ENCODE measurements at regions not wholly inside any gene's neighbourhood (a gene's known extent, or its start where the extent isn't known, plus 50 kb on each side); places are given as distances from the start of the nearest gene placed in this dataset.

DNA sequence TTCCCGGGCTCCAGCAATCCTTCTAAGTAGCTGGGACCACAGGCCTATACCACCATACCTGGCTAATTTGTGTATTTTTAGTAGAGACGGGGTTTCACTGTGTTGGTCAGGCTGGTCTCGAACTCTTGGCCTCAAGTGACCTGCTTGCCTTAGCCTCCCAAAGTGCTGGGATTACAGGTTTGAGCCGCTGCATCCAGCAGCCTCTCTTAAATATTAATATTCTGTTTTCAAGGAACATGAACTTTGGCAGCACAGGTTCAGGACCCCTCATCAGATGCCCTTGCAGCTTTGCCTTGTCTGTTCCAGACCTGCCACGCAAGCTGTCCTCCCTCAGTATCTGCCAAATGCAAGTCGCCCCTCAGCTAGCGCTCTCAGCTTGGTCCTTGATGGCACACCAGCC is 166.8 kb downstream of the KCTD15 start:
- Histone ChIP-seq H3K27me3 (peaks cover 0 to 6% (median 0%) of the 10 kb centered on the region in 3 donors), H3K4me1 (no peaks in the 10 kb centered on the region), H3K4me3 (no peak overlapping the region), H3K36me3 (no peaks in the 10 kb centered on the region), H3K9me3 (peaks cover 0 to 13% (median 8%) of the 10 kb centered on the region in 4 donors), H3K27ac (no peak overlapping the region)
- TF ChIP-seq POLR2A (IDR thresholded peaks at IDR 0.05), result no peak
- TF ChIP-seq POLR2AphosphoS5 (IDR thresholded peaks at IDR 0.05), result no peak
- TF ChIP-seq EP300 (IDR thresholded peaks at IDR 0.05), result no peak
- TF ChIP-seq, protein P1, sequence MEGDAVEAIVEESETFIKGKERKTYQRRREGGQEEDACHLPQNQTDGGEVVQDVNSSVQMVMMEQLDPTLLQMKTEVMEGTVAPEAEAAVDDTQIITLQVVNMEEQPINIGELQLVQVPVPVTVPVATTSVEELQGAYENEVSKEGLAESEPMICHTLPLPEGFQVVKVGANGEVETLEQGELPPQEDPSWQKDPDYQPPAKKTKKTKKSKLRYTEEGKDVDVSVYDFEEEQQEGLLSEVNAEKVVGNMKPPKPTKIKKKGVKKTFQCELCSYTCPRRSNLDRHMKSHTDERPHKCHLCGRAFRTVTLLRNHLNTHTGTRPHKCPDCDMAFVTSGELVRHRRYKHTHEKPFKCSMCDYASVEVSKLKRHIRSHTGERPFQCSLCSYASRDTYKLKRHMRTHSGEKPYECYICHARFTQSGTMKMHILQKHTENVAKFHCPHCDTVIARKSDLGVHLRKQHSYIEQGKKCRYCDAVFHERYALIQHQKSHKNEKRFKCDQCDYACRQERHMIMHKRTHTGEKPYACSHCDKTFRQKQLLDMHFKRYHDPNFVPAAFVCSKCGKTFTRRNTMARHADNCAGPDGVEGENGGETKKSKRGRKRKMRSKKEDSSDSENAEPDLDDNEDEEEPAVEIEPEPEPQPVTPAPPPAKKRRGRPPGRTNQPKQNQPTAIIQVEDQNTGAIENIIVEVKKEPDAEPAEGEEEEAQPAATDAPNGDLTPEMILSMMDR (IDR thresholded peaks at IDR 0.05), result no peak
- intact Hi-C loops (cut with DNase I; ENCODE audit: low total_unique reads), result no loop called here
- DNase-seq, result no peak
- 88 to 96% (median 90%) methylated on average over 6 to 7 of the region's 7 CpGs for WGBS, 5 donors

DNA sequence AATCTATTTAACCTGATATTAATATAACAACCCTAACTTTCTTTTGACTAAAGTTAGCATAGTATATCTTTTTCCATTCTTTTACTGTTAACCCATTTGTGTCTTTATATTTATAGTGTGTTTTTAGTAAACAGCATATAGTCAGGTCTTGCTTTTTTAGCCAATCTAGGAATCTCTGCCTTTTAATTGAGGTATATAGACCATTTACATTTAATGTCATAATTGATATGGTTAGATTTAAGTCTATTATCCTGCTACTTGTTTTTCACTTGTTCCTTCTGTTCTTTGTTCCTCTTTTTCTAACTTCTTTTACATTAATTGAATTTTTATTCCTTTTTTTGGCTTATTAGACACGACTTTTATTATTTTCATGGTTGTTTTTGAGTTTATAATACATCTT is 174.4 kb downstream of the KCTD15 start:
- Histone ChIP-seq H3K9me3 (peaks cover 0 to 35% (median 19%) of the 10 kb centered on the region in 4 donors), H3K4me3 (no peak overlapping the region), H3K27me3 (peaks cover 0 to 14% (median 0%) of the 10 kb centered on the region in 3 donors), H3K36me3 (no peaks in the 10 kb centered on the region), H3K4me1 (no peaks in the 10 kb centered on the region), H3K27ac (no peak overlapping the region)
- DNase-seq, result no peak
- intact Hi-C loops (cut with DNase I; ENCODE audit: low total_unique reads), result no loop called here
- TF ChIP-seq POLR2A (IDR thresholded peaks at IDR 0.05), result no peak
- TF ChIP-seq EP300 (IDR thresholded peaks at IDR 0.05), result no peak
- no peak for TF ChIP-seq POLR2AphosphoS5 (IDR thresholded peaks at IDR 0.05)
- TF ChIP-seq, protein P1 (IDR thresholded peaks at IDR 0.05), result no peak
- 48 to 62% (median 54%) methylated on average over 1 of the region's 1 CpG for WGBS, 5 donors

DNA sequence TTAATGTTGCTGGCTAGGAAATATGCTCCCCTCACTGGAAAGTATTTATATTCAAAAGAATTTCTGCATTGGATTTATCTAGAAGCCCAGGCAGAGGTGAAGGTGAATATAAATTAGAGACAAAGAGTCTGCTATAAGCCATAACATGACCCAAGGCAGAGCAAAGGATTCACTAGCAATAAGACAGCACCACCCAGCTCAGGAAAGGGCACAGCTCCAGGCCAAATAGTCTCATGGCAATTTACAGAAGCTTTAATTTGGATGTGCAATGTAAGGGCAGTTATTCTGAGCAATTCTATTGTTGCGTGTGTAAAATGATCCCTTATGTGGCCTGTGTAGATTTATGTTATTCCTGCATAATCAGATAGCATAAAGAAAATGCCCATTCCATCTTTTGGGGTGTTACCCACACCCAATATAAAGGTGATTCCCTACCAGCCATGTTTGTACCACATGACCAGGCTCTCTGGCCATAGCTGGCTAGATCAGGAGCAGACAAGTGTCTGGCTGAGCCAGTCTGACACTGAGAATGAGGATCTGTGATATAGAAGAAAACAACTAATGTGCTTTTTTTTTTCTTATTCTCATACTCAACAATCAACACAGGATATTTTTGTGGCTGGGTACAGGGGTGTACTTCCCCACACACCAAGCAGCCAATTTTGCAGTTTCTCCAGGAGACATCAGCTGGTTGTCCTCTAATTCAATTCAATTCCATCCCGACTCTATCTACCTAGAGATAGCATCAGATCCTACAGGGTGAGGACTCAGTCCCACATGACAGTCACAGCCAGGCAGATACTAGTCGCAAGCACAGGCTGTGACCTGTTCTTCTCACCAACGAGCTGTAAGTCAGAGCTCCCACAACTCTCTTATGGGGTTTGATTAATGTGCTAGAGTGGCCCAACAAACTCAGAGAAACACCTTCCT is 181.4 kb downstream of the KCTD15 start:
- Histone ChIP-seq H3K36me3 (no peaks in the 10 kb centered on the region), H3K4me1 (no peaks in the 10 kb centered on the region), H3K27me3 (peaks cover 0 to 24% (median 0%) of the 10 kb centered on the region in 3 donors), H3K27ac (no peak overlapping the region), H3K9me3 (no peaks in the 10 kb centered on the region), H3K4me3 (no peak overlapping the region)
- TF ChIP-seq POLR2A (IDR thresholded peaks at IDR 0.05), result no peak
- TF ChIP-seq, protein P1 (IDR thresholded peaks at IDR 0.05), result no peak
- no peak for TF ChIP-seq POLR2AphosphoS5 (IDR thresholded peaks at IDR 0.05)
- TF ChIP-seq EP300 (IDR thresholded peaks at IDR 0.05), result no peak
- DNase-seq, result no peak
- 75 to 87% (median 83%) methylated on average over 4 of the region's 4 CpGs for WGBS, 5 donors
- intact Hi-C loops (cut with DNase I; ENCODE audit: low total_unique reads), result no loop called here

DNA sequence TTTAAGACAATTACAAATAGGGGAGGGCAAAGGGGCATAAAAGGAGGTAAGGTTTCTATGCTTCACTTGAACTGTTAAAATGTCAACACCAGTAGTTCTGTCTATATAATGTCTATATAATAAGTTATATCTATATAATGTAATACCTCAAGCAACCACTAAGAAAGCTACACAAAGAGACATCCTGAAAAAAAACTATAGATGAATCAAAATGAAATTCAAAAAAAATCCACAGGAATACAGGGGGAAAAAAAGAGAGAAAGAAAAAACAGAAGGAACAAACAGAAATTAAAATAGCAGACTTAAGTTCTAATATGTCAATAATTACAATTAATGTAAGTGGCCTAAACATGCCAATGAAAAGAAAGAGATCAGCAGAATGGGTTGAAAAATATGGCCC is 186.0 kb downstream of the KCTD15 start:
- Histone ChIP-seq H3K4me3 (no peak overlapping the region), H3K36me3 (no peaks in the 10 kb centered on the region), H3K9me3 (peaks cover 0 to 8% (median 5%) of the 10 kb centered on the region in 4 donors), H3K4me1 (no peaks in the 10 kb centered on the region), H3K27ac (no peak overlapping the region), H3K27me3 (peaks cover 0 to 22% (median 0%) of the 10 kb centered on the region in 3 donors)
- intact Hi-C loops (cut with DNase I; ENCODE audit: low total_unique reads), result no loop called here
- DNase-seq, result no peak
- TF ChIP-seq, protein P1 (IDR thresholded peaks at IDR 0.05), result peak in 1 of 7 experiments; percentile 31
- TF ChIP-seq POLR2AphosphoS5 (IDR thresholded peaks at IDR 0.05) (no peak), EP300 (IDR thresholded peaks at IDR 0.05) (no peak)

Data from stomach (tissue), 8 donors.